ENCODE measurements at regions not wholly inside any gene's neighbourhood (a gene's known extent, or its start where the extent isn't known, plus 50 kb on each side); places are given as distances from the start of the nearest gene placed in this dataset.

DNA sequence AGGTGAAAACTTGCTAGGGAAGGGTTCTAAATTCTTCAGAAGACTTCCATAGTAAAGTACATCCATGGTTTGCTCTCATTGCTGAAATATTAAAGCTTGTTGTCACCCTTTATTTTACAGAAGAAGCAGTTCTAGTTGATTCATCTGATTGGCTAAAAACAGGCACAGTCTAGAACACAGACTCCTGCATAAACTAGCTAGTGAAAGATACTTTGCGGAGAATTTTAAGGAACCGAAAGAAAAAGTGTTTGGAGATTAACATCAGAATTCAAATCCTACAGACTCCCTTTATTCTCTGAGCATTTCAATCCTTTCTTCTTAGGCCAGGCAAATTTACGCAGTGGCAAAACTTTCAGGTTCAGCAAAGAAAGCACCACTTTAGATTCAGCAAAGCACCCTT lies 1076.5 kb upstream of the ZEB2 start:
- TF ChIP-seq EZH2 (IDR thresholded peaks at IDR 0.05; ENCODE audit: low read length, unreplicated experiment) (no peak), EZH2phosphoT487 (IDR thresholded peaks at IDR 0.05; ENCODE audit: borderline replicate concordance, low read length) (no peak)
- TF ChIP-seq, protein P1, sequence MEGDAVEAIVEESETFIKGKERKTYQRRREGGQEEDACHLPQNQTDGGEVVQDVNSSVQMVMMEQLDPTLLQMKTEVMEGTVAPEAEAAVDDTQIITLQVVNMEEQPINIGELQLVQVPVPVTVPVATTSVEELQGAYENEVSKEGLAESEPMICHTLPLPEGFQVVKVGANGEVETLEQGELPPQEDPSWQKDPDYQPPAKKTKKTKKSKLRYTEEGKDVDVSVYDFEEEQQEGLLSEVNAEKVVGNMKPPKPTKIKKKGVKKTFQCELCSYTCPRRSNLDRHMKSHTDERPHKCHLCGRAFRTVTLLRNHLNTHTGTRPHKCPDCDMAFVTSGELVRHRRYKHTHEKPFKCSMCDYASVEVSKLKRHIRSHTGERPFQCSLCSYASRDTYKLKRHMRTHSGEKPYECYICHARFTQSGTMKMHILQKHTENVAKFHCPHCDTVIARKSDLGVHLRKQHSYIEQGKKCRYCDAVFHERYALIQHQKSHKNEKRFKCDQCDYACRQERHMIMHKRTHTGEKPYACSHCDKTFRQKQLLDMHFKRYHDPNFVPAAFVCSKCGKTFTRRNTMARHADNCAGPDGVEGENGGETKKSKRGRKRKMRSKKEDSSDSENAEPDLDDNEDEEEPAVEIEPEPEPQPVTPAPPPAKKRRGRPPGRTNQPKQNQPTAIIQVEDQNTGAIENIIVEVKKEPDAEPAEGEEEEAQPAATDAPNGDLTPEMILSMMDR (conservative IDR thresholded peaks at IDR 0.05; ENCODE audit: low read depth, low read length) = no peak

All from PC-3 (cell line).